Skin of body (tissue), 1 donor: ENCODE measurements at regions not wholly inside any gene's neighbourhood (a gene's known extent, or its start where the extent isn't known, plus 50 kb on each side); places are given as distances from the start of the nearest gene placed in this dataset.
"Not testable (repeated sequence)": the region's sequence is repeated elsewhere in the genome, so short reads cannot be mapped to it uniquely, and the experiment has no call there.

ENCODE experiments used
- DNase-seq: peaks from one replicate; lab custom pipeline; 2025; lab: John Stamatoyannopoulos, UW

- no peak for DNase-seq
Observed at GRCh38 chr13:65414187-65414586, 1815.9 kb downstream of the PCDH9 start.

- DNase-seq: no peak
Observed at GRCh38 chr13:65411521-65411920, 1818.6 kb downstream of the PCDH9 start.

- no peak for DNase-seq
Observed at GRCh38 chr13:65410791-65411190, 1819.3 kb downstream of the PCDH9 start.

GRCh38 chr13:65401315-65401714 is 1828.8 kb downstream of the PCDH9 start:
- DNase-seq: no peak

- no peak for DNase-seq
Observed at GRCh38 chr13:65400702-65401101, 1829.4 kb downstream of the PCDH9 start.

GRCh38 chr13:65387743-65388347 is 1842.3 kb downstream of the PCDH9 start:
- DNase-seq: no peak

- no peak for DNase-seq
Observed at GRCh38 chr13:65378943-65379519, 1851.1 kb downstream of the PCDH9 start.

GRCh38 chr13:65378484-65378883 is 1851.7 kb downstream of the PCDH9 start:
- no peak for DNase-seq

- no peak for DNase-seq
Observed at GRCh38 chr13:65368832-65369231, 1861.3 kb downstream of the PCDH9 start.

- no peak for DNase-seq
Observed at GRCh38 chr13:65353951-65354350, 1876.2 kb downstream of the PCDH9 start.

GRCh38 chr13:65353150-65353549 is 1877.0 kb downstream of the PCDH9 start:
- DNase-seq: not testable (repeated sequence)

GRCh38 chr13:65347420-65348030 is 1882.6 kb downstream of the PCDH9 start:
- no peak for DNase-seq

- no peak for DNase-seq
Observed at GRCh38 chr13:65343898-65344663, 1886.1 kb downstream of the PCDH9 start.

GRCh38 chr13:65342541-65343337 is 1887.4 kb downstream of the PCDH9 start:
- DNase-seq: no peak

GRCh38 chr13:65339241-65339640 is 1890.9 kb downstream of the PCDH9 start:
- DNase-seq: no peak

- no peak for DNase-seq
Observed at GRCh38 chr13:65336916-65337315, 1893.2 kb downstream of the PCDH9 start.

- no peak for DNase-seq
Observed at GRCh38 chr13:65336087-65336749, 1893.9 kb downstream of the PCDH9 start.

- DNase-seq: no peak
Observed at GRCh38 chr13:65330691-65331090, 1899.4 kb downstream of the PCDH9 start.

- no peak for DNase-seq
Observed at GRCh38 chr13:65330287-65330686, 1899.8 kb downstream of the PCDH9 start.

- not testable (repeated sequence) for DNase-seq
Observed at GRCh38 chr13:65323192-65323591, 1906.9 kb downstream of the PCDH9 start.

GRCh38 chr13:65321423-65321822 is 1908.7 kb downstream of the PCDH9 start:
- not testable (repeated sequence) for DNase-seq
